ENCODE measurements at regions not wholly inside any gene's neighbourhood (a gene's known extent, or its start where the extent isn't known, plus 50 kb on each side); places are given as distances from the start of the nearest gene placed in this dataset.

DNA sequence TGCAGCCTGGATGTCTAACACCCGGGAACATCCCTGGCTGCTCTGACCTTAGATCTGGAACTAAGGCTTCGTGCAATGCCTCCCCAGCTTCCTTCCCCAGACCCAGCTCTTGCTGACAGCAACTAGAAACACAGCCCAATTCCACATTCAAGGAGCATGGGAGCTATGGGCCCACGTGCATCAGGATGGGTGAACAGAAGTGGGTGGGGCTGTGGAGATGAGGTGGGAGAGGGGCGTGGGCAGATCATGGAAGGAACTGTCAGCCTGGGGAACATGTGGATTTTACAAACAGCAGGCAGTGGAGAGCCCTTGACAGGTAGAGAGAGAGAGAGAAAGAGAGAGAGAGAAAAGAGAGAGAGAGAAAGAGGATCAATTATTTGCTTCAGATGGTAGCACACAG is 231.6 kb downstream of the MATN1 start:
- ATAC-seq (ENCODE audit: insufficient read depth, low FRiP score), result no peak
- H3K9ac ChIP-seq (ENCODE audit: insufficient read depth in 1 of 2, low read length in 2 of 2), result no peak overlapping the region
- no peaks in the 10 kb centered on the region for H3K36me3 ChIP-seq (ENCODE audit: control insufficient read depth in 4 of 4, insufficient read depth in 4 of 4, low read length in 4 of 4)
- no peak overlapping the region for H3K27ac ChIP-seq (ENCODE audit: low read depth in 1 of 2, low read length in 1 of 2)
- H3K4me3 ChIP-seq, result no peak overlapping the region
- 71 to 75% methylated on average over 4 of the region's 4 CpGs for WGBS, 2 donors
- H3K4me1 ChIP-seq (ENCODE audit: control insufficient read depth in 5 of 5, insufficient read depth in 5 of 5, low read length in 5 of 5), result no peaks in the 10 kb centered on the region
- H3K27me3 ChIP-seq (ENCODE audit: control insufficient read depth in 3 of 3, insufficient read depth in 3 of 3, low read length in 2 of 3), result no peaks in the 10 kb centered on the region
- TF ChIP-seq, protein P1, sequence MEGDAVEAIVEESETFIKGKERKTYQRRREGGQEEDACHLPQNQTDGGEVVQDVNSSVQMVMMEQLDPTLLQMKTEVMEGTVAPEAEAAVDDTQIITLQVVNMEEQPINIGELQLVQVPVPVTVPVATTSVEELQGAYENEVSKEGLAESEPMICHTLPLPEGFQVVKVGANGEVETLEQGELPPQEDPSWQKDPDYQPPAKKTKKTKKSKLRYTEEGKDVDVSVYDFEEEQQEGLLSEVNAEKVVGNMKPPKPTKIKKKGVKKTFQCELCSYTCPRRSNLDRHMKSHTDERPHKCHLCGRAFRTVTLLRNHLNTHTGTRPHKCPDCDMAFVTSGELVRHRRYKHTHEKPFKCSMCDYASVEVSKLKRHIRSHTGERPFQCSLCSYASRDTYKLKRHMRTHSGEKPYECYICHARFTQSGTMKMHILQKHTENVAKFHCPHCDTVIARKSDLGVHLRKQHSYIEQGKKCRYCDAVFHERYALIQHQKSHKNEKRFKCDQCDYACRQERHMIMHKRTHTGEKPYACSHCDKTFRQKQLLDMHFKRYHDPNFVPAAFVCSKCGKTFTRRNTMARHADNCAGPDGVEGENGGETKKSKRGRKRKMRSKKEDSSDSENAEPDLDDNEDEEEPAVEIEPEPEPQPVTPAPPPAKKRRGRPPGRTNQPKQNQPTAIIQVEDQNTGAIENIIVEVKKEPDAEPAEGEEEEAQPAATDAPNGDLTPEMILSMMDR (IDR thresholded peaks at IDR 0.05; ENCODE audit: control extremely low read depth, extremely low read depth), result no peak
- no peak for DNase-seq
- H3K9me3 ChIP-seq (ENCODE audit: control insufficient read depth in 4 of 4, insufficient read depth in 3 of 4, low read length in 3 of 4), result peaks cover 0 to 3% (median 0%) of the 10 kb centered on the region in 4 donors

DNA sequence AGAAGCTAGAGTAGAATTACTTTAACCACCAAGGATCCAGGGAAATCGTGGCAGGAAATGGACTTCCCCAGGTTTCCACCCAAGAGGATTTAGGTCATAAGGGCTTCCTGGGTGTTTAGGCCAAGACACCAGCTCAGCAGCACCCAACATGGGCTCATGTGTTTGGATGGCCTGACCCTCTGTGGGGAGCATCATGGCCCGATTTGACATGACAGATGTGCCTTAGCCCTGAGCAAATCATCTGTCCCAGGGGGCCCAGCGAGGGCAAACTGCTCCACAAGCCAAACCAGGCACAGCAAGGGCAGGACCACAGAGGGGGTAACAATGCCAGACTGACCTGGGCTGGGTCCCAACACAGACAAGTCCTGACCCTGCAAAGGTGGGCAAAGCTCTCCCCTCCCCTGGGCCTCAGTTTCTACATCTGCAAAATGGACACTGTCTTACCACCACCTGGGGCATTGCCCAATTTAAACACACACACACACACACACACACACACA is 232.8 kb downstream of the MATN1 start:
- DNase-seq (no peak), ATAC-seq (ENCODE audit: insufficient read depth, low FRiP score) (no peak)
- H3K27ac ChIP-seq (ENCODE audit: low read depth in 1 of 2, low read length in 1 of 2), result no peak overlapping the region
- WGBS, 2 donors, result 64 to 81% methylated on average over 3 of the region's 3 CpGs
- no peaks in the 10 kb centered on the region for H3K27me3 ChIP-seq (ENCODE audit: control insufficient read depth in 3 of 3, insufficient read depth in 3 of 3, low read length in 2 of 3)
- H3K36me3 ChIP-seq (ENCODE audit: control insufficient read depth in 4 of 4, insufficient read depth in 4 of 4, low read length in 4 of 4), result no peaks in the 10 kb centered on the region
- H3K4me1 ChIP-seq (ENCODE audit: control insufficient read depth in 5 of 5, insufficient read depth in 5 of 5, low read length in 5 of 5), result no peaks in the 10 kb centered on the region
- no peak overlapping the region for H3K9ac ChIP-seq (ENCODE audit: insufficient read depth in 1 of 2, low read length in 2 of 2)
- TF ChIP-seq, protein P1 (IDR thresholded peaks at IDR 0.05; ENCODE audit: control extremely low read depth, extremely low read depth), result no peak
- no peak overlapping the region for H3K4me3 ChIP-seq
- H3K9me3 ChIP-seq (ENCODE audit: control insufficient read depth in 4 of 4, insufficient read depth in 3 of 4, low read length in 3 of 4), result peaks cover 0 to 3% (median 0%) of the 10 kb centered on the region in 4 donors

DNA sequence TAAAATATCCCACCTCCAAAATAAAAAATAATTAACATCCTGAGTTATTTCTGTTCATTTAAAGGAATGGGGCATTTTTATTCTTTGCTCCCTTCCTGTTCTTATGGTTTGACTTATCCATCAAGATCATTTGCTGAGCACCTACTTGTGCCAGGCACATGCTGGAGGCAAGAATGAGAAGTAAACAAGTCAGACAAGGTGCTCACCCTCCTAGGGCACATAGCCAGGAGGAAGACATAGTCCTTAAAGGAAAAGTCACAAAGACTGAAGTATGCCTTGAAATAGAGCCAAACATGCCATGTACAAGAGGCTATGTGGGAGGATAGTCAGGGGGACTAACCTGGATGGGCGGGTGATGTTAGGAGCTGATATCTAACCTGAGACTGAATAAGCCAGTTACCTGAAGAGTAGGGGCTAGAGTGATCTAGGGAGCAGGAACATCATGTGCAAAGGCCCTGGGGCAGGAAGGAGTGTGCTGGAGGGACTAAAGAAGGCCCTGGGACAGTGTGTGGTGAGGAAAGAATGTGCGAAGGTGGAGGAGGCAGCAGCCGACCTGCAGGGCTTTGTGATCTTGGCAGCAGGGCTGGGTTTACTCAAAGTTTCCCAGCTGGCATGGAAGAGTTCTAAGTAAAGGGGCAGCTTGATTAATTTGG is 233.5 kb downstream of the MATN1 start:
- H3K9ac ChIP-seq (ENCODE audit: insufficient read depth in 1 of 2, low read length in 2 of 2), result no peak overlapping the region
- H3K27ac ChIP-seq (ENCODE audit: low read depth in 1 of 2, low read length in 1 of 2), result no peak overlapping the region
- DNase-seq (no peak), ATAC-seq (ENCODE audit: insufficient read depth, low FRiP score) (no peak)
- TF ChIP-seq, protein P1 (IDR thresholded peaks at IDR 0.05; ENCODE audit: control extremely low read depth, extremely low read depth), result no peak
- peaks cover 0 to 9% (median 0%) of the 10 kb centered on the region in 4 donors for H3K9me3 ChIP-seq (ENCODE audit: control insufficient read depth in 4 of 4, insufficient read depth in 3 of 4, low read length in 3 of 4)
- no peak overlapping the region for H3K4me3 ChIP-seq
- H3K27me3 ChIP-seq (ENCODE audit: control insufficient read depth in 3 of 3, insufficient read depth in 3 of 3, low read length in 2 of 3), result no peaks in the 10 kb centered on the region
- 85 to 88% methylated on average over 3 of the region's 3 CpGs for WGBS, 2 donors
- H3K36me3 ChIP-seq (ENCODE audit: control insufficient read depth in 4 of 4, insufficient read depth in 4 of 4, low read length in 4 of 4), result no peaks in the 10 kb centered on the region
- H3K4me1 ChIP-seq (ENCODE audit: control insufficient read depth in 5 of 5, insufficient read depth in 5 of 5, low read length in 5 of 5), result no peaks in the 10 kb centered on the region
